ENCODE measurements at regions not wholly inside any gene's neighbourhood (a gene's known extent, or its start where the extent isn't known, plus 50 kb on each side); places are given as distances from the start of the nearest gene placed in this dataset.

DNA sequence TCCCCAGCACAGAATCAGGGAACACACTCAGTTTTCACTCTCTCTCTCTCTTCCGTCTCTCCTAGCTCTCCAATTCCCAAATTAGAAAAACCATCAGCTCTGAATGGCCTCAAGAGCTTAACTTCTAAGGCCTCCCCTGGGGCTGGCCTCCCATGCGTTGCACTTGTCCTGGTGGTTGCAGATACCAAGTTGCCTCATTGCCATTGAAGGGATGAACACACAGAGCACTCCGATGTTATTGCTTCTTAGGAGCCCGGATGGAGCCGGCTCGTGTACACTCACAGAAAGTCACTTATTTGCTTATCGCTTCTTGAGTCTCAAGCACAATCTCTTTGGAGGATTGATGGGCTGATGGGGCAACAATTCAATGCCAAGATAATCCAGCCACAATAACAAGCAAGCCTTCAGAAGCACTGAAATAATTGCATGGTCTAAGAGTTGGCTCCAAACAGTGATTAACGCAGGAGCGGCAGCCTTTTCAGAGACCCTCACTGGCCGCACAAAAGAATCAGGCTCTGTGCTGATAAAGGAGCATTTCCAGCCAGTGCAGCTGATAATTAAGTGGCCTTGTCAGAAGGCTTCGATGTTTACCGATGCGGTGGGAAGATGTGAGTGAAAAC is 175.8 kb upstream of the TMEM132C start:
- TF ChIP-seq, protein P1, sequence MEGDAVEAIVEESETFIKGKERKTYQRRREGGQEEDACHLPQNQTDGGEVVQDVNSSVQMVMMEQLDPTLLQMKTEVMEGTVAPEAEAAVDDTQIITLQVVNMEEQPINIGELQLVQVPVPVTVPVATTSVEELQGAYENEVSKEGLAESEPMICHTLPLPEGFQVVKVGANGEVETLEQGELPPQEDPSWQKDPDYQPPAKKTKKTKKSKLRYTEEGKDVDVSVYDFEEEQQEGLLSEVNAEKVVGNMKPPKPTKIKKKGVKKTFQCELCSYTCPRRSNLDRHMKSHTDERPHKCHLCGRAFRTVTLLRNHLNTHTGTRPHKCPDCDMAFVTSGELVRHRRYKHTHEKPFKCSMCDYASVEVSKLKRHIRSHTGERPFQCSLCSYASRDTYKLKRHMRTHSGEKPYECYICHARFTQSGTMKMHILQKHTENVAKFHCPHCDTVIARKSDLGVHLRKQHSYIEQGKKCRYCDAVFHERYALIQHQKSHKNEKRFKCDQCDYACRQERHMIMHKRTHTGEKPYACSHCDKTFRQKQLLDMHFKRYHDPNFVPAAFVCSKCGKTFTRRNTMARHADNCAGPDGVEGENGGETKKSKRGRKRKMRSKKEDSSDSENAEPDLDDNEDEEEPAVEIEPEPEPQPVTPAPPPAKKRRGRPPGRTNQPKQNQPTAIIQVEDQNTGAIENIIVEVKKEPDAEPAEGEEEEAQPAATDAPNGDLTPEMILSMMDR (IDR thresholded peaks at IDR 0.05), result no peak
- no peak for TF ChIP-seq POLR2AphosphoS5 (IDR thresholded peaks at IDR 0.05)
- no peak for TF ChIP-seq POLR2A (IDR thresholded peaks at IDR 0.05; ENCODE audit: low read depth)
